ENCODE measurements at regions not wholly inside any gene's neighbourhood (a gene's known extent, or its start where the extent isn't known, plus 50 kb on each side); places are given as distances from the start of the nearest gene placed in this dataset.

- no peak for ATAC-seq
- intact Hi-C loops (cut with micrococcal nuclease; ENCODE audit: unreplicated experiment), result no loop called here
- Histone ChIP-seq H3K4me1 (ENCODE audit: control insufficient read depth, insufficient read depth, low read length) (no peaks in the 10 kb centered on the region), H3K27ac (ENCODE audit: low read length) (no peak overlapping the region), H3K4me3 (ENCODE audit: low read depth in 2 of 2, low read length in 2 of 2) (no peak overlapping the region), H3K27me3 (ENCODE audit: control insufficient read depth, insufficient read depth, low read length) (no peaks in the 10 kb centered on the region), H3K9me3 (ENCODE audit: control insufficient read depth, insufficient read depth, low read depth, low read length) (no peaks in the 10 kb centered on the region; the same call in 1 of the 2 replicates), H3K36me3 (ENCODE audit: control insufficient read depth, insufficient read depth, low read length) (no peaks in the 10 kb centered on the region)
- CTCF ChIA-PET, result no interaction called here
- DNase-seq (ENCODE audit: low read depth, low spot score), result no peak
- POLR2A ChIA-PET, result no interaction called here
- no TSS peak for BruUV-seq (replicated peaks)
- TF ChIP-seq CTCF (IDR thresholded peaks at IDR 0.05), result no peak
- no peak for TF ChIP-seq SIN3A (IDR thresholded peaks at IDR 0.05; ENCODE audit: borderline replicate concordance, insufficient read depth, low read depth, low read length)
- TF ChIP-seq, protein P1, sequence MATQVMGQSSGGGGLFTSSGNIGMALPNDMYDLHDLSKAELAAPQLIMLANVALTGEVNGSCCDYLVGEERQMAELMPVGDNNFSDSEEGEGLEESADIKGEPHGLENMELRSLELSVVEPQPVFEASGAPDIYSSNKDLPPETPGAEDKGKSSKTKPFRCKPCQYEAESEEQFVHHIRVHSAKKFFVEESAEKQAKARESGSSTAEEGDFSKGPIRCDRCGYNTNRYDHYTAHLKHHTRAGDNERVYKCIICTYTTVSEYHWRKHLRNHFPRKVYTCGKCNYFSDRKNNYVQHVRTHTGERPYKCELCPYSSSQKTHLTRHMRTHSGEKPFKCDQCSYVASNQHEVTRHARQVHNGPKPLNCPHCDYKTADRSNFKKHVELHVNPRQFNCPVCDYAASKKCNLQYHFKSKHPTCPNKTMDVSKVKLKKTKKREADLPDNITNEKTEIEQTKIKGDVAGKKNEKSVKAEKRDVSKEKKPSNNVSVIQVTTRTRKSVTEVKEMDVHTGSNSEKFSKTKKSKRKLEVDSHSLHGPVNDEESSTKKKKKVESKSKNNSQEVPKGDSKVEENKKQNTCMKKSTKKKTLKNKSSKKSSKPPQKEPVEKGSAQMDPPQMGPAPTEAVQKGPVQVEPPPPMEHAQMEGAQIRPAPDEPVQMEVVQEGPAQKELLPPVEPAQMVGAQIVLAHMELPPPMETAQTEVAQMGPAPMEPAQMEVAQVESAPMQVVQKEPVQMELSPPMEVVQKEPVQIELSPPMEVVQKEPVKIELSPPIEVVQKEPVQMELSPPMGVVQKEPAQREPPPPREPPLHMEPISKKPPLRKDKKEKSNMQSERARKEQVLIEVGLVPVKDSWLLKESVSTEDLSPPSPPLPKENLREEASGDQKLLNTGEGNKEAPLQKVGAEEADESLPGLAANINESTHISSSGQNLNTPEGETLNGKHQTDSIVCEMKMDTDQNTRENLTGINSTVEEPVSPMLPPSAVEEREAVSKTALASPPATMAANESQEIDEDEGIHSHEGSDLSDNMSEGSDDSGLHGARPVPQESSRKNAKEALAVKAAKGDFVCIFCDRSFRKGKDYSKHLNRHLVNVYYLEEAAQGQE (IDR thresholded peaks at IDR 0.05; ENCODE audit: insufficient read depth in 1 of 2, low read depth in 2 of 2, low read length in 1 of 2), result no peak
- no peak for TF ChIP-seq TCF7L2 (IDR thresholded peaks at IDR 0.05; ENCODE audit: low read depth, low read length)
- TF ChIP-seq POLR2AphosphoS5 (IDR thresholded peaks at IDR 0.05; ENCODE audit: low read depth, low read length), result no peak
- in situ Hi-C loops (cut with HindIII; ENCODE audit: low pct_unique_long_range_greater_than_20kb, low sequenced_read_pairs), result no loop called here
Observed at GRCh38 chr6:80923816-80924215, 817.3 kb downstream of the BCKDHB start.

GRCh38 chr6:80922916-80923455 is 816.5 kb downstream of the BCKDHB start:
- ChIA-PET CTCF (no interaction called here), POLR2A (no interaction called here)
- DNase-seq (ENCODE audit: low read depth, low spot score) (no peak), ATAC-seq (no peak)
- Histone ChIP-seq H3K4me1 (ENCODE audit: control insufficient read depth, insufficient read depth, low read length) (no peaks in the 10 kb centered on the region), H3K4me3 (ENCODE audit: low read depth in 2 of 2, low read length in 2 of 2) (no peak overlapping the region), H3K27me3 (ENCODE audit: control insufficient read depth, insufficient read depth, low read length) (no peaks in the 10 kb centered on the region), H3K27ac (ENCODE audit: low read length) (no peak overlapping the region), H3K9me3 (ENCODE audit: control insufficient read depth, insufficient read depth, low read depth, low read length) (no peaks in the 10 kb centered on the region; the same call in 1 of the 2 replicates), H3K36me3 (ENCODE audit: control insufficient read depth, insufficient read depth, low read length) (no peaks in the 10 kb centered on the region)
- in situ Hi-C loops (cut with HindIII; ENCODE audit: low pct_unique_long_range_greater_than_20kb, low sequenced_read_pairs), result no loop called here
- BruUV-seq (replicated peaks), result no TSS peak
- intact Hi-C loops (cut with micrococcal nuclease; ENCODE audit: unreplicated experiment), result no loop called here
- no peak for TF ChIP-seq SIN3A (IDR thresholded peaks at IDR 0.05; ENCODE audit: borderline replicate concordance, insufficient read depth, low read depth, low read length)
- no peak for TF ChIP-seq CTCF (IDR thresholded peaks at IDR 0.05)
- TF ChIP-seq TCF7L2 (IDR thresholded peaks at IDR 0.05; ENCODE audit: low read depth, low read length), result no peak
- TF ChIP-seq POLR2AphosphoS5 (IDR thresholded peaks at IDR 0.05; ENCODE audit: low read depth, low read length), result no peak
- TF ChIP-seq, protein P1 (IDR thresholded peaks at IDR 0.05; ENCODE audit: insufficient read depth in 1 of 2, low read depth in 2 of 2, low read length in 1 of 2), result no peak
